Tibial nerve (tissue), 4 donors: ENCODE measurements at regions not wholly inside any gene's neighbourhood (a gene's known extent, or its start where the extent isn't known, plus 50 kb on each side); places are given as distances from the start of the nearest gene placed in this dataset.

Source experiments
- CTCF ChIP-seq, 5 experiments: fragments of 200-600 bp in 3 of 5; fragments of 450-650 bp in 2 of 5; sonication (generic) in 3 of 5; IDR thresholded peaks; one replicate each; pipeline ENCODE4 v1.5.1; 2016 to 2019; ENCODE audit warnings: antibody characterized with exemption in 5 of 5, mild to moderate bottlenecking in 3 of 5, moderate library complexity in 2 of 5
- EP300 ChIP-seq, 2 donors: sonication (generic); formaldehyde crosslinking; IDR thresholded peaks; one replicate each; pipeline ENCODE4 v1.6.1; 2017; ENCODE audit warnings: antibody characterized with exemption in 2 of 2, mild to moderate bottlenecking in 1 of 2
- POLR2A ChIP-seq, 2 donors: fragments of 450-650 bp; IDR thresholded peaks; one replicate each; pipeline ENCODE4 v1.6.1; 2017; ENCODE audit warnings: antibody characterized with exemption in 2 of 2, mild to moderate bottlenecking in 2 of 2, moderate library complexity in 2 of 2

GRCh38 chr13:107095876-107096275 lies 527.9 kb upstream of the ARGLU1 start:
- TF ChIP-seq POLR2A (IDR thresholded peaks at IDR 0.05) (no peak), CTCF (IDR thresholded peaks at IDR 0.05) (no peak), EP300 (IDR thresholded peaks at IDR 0.05) (no peak)
